Panc1 (cell line): ENCODE measurements at regions not wholly inside any gene's neighbourhood (a gene's known extent, or its start where the extent isn't known, plus 50 kb on each side); places are given as distances from the start of the nearest gene placed in this dataset.

ENCODE experiments used
- ATAC-seq: fragments of 200-7000 bp; cut with Tn5 transposase; 2 replicates; pipeline ENCODE4 v1.9.1; 2020; ENCODE audit warnings: mild to moderate bottlenecking, moderate library complexity
- BruUV-seq: library from RNA; stranded (reverse); fragments of 400-500 nt; replicated peaks from 2 replicates; lab custom pipeline; 2021; lab: Mats Ljungman, UMichigan
- CTCF ChIA-PET: fragments of 300-600 bp; sonication (Branson Sonifier 250); formaldehyde crosslinking; loops from one replicate; lab custom pipeline; 2022; ENCODE audit warnings: antibody characterized with exemption; lab: Charles Lee
- POLR2A ChIA-PET: fragments of 300-600 bp; sonication (Branson Sonifier 250); formaldehyde crosslinking; loops from one replicate; lab custom pipeline; 2022; ENCODE audit warnings: antibody characterized with exemption; lab: Charles Lee
- DNase-seq: peaks from one replicate; pipeline ENCODE4 v3.0.0-alpha.2; 2010; ENCODE audit warnings: low read depth, low spot score
- H3K27ac ChIP-seq: 2 replicates; pipeline ENCODE4 v1.5.1; 2011; ENCODE audit warnings: mild to moderate bottlenecking, low read length, inconsistent platforms
- H3K27me3 ChIP-seq: fragments of 200-500 bp; sonication (Bioruptor generic); 2 replicates; pipeline ENCODE4 v1.6.0; 2014; ENCODE audit warnings: low read length, inconsistent platforms; ENCODE audit not compliant: control insufficient read depth, insufficient read depth
- H3K36me3 ChIP-seq: fragments of 200-500 bp; sonication (Bioruptor generic); 2 replicates; pipeline ENCODE4 v1.5.1; 2014; ENCODE audit warnings: inconsistent platforms, mild to moderate bottlenecking, low read length, moderate library complexity; ENCODE audit not compliant: control insufficient read depth, insufficient read depth
- H3K4me1 ChIP-seq: 2 replicates; pipeline ENCODE4 v1.5.1; 2011; ENCODE audit warnings: inconsistent platforms, mild to moderate bottlenecking, low read length, moderate library complexity; ENCODE audit not compliant: control insufficient read depth, insufficient read depth
- H3K4me3 ChIP-seq, 2 experiments: 2 replicates each; pipeline ENCODE4 v1.5.1; 2011 to 2012; ENCODE audit warnings: low read depth in 2 of 2, low read length in 2 of 2, mild to moderate bottlenecking in 2 of 2, inconsistent platforms in 1 of 2, moderate library complexity in 1 of 2
- H3K9me3 ChIP-seq: fragments of 200-500 bp; sonication (Bioruptor generic); 2 replicates; pipeline ENCODE4 v1.5.1; 2014; ENCODE audit warnings: low read depth, mild to moderate bottlenecking, inconsistent platforms, low read length, moderate library complexity; ENCODE audit not compliant: control insufficient read depth, insufficient read depth
- POLR2AphosphoS5 ChIP-seq: IDR thresholded peaks from 2 replicates; pipeline ENCODE4 v1.6.1; 2012; ENCODE audit warnings: mild to moderate bottlenecking, low read depth, low read length, moderate library complexity
- SIN3A ChIP-seq: IDR thresholded peaks from 2 replicates; pipeline ENCODE4 v1.6.1; 2012; ENCODE audit warnings: low read depth, mild to moderate bottlenecking, low read length, moderate library complexity, borderline replicate concordance; ENCODE audit not compliant: insufficient read depth
- TCF7L2 ChIP-seq: IDR thresholded peaks from 2 replicates; pipeline ENCODE4 v1.6.1; 2011; ENCODE audit warnings: mild to moderate bottlenecking, low read depth, low read length, inconsistent platforms
- in situ Hi-C: cut with HindIII; loops from 2 replicates; pipeline ENCODE4 v1.10.0; 2016; ENCODE audit warnings: low sequenced_read_pairs, low pct_unique_long_range_greater_than_20kb
- intact Hi-C: fragments of 100-400 bp; cut with micrococcal nuclease; formaldehyde crosslinking; loops from one replicate; pipeline ENCODE4 v1.10.0; 2022; ENCODE audit not compliant: unreplicated experiment
- TF ChIP-seq, protein P1 (sequence below), 2 experiments: IDR thresholded peaks; 2 replicates each; pipeline ENCODE4 v1.6.1; 2011 to 2012; ENCODE audit warnings: low read depth in 2 of 2, control low read depth in 1 of 2, low read length in 1 of 2, mild to moderate bottlenecking in 1 of 2, moderate library complexity in 1 of 2; ENCODE audit not compliant: insufficient read depth in 1 of 2
- TF ChIP-seq, protein P2 (sequence below): fragments of 450-650 bp; IDR thresholded peaks from 2 replicates; pipeline ENCODE4 v1.5.1; 2017; ENCODE audit warnings: mild to moderate bottlenecking

DNA sequence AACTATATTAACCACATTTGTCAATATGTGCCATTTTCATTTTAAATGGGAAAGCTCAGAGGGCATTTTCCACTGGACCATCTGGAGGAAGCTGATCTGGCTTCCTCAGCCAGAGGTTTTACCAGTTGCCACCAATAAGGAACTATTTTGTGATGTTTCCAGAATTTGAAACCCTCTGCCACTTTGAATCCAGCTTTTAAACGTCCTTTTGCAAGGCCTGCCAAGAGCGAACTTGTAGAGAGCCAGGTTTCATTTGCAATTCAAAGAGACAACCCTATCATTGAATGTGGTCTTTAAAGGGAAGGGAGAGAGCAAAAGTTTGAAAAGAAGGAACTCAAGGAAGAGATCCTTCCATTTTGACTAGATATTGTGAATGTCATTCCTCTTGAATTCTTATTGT is 123.3 kb upstream of the CHL1 start:
- Histone ChIP-seq H3K27me3 (no peaks in the 10 kb centered on the region), H3K27ac (no peak overlapping the region), H3K4me3 (no peak overlapping the region), H3K36me3 (no peaks in the 10 kb centered on the region), H3K4me1 (no peaks in the 10 kb centered on the region), H3K9me3 (no peaks in the 10 kb centered on the region)
- CTCF ChIA-PET: no interaction called here
- in situ Hi-C loops (no loop called here), intact Hi-C loops (no loop called here)
- TF ChIP-seq POLR2AphosphoS5 (no peak), SIN3A (no peak), TCF7L2 (no peak)
- TF ChIP-seq, protein P1, sequence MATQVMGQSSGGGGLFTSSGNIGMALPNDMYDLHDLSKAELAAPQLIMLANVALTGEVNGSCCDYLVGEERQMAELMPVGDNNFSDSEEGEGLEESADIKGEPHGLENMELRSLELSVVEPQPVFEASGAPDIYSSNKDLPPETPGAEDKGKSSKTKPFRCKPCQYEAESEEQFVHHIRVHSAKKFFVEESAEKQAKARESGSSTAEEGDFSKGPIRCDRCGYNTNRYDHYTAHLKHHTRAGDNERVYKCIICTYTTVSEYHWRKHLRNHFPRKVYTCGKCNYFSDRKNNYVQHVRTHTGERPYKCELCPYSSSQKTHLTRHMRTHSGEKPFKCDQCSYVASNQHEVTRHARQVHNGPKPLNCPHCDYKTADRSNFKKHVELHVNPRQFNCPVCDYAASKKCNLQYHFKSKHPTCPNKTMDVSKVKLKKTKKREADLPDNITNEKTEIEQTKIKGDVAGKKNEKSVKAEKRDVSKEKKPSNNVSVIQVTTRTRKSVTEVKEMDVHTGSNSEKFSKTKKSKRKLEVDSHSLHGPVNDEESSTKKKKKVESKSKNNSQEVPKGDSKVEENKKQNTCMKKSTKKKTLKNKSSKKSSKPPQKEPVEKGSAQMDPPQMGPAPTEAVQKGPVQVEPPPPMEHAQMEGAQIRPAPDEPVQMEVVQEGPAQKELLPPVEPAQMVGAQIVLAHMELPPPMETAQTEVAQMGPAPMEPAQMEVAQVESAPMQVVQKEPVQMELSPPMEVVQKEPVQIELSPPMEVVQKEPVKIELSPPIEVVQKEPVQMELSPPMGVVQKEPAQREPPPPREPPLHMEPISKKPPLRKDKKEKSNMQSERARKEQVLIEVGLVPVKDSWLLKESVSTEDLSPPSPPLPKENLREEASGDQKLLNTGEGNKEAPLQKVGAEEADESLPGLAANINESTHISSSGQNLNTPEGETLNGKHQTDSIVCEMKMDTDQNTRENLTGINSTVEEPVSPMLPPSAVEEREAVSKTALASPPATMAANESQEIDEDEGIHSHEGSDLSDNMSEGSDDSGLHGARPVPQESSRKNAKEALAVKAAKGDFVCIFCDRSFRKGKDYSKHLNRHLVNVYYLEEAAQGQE (IDR thresholded peaks at IDR 0.05; ENCODE audit: insufficient read depth in 1 of 2, low read depth in 2 of 2, low read length in 1 of 2): no peak
- TF ChIP-seq, protein P2, sequence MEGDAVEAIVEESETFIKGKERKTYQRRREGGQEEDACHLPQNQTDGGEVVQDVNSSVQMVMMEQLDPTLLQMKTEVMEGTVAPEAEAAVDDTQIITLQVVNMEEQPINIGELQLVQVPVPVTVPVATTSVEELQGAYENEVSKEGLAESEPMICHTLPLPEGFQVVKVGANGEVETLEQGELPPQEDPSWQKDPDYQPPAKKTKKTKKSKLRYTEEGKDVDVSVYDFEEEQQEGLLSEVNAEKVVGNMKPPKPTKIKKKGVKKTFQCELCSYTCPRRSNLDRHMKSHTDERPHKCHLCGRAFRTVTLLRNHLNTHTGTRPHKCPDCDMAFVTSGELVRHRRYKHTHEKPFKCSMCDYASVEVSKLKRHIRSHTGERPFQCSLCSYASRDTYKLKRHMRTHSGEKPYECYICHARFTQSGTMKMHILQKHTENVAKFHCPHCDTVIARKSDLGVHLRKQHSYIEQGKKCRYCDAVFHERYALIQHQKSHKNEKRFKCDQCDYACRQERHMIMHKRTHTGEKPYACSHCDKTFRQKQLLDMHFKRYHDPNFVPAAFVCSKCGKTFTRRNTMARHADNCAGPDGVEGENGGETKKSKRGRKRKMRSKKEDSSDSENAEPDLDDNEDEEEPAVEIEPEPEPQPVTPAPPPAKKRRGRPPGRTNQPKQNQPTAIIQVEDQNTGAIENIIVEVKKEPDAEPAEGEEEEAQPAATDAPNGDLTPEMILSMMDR: no peak
- no peak for ATAC-seq
- POLR2A ChIA-PET: no interaction called here
- no peak for DNase-seq
- BruUV-seq: no TSS peak

DNA sequence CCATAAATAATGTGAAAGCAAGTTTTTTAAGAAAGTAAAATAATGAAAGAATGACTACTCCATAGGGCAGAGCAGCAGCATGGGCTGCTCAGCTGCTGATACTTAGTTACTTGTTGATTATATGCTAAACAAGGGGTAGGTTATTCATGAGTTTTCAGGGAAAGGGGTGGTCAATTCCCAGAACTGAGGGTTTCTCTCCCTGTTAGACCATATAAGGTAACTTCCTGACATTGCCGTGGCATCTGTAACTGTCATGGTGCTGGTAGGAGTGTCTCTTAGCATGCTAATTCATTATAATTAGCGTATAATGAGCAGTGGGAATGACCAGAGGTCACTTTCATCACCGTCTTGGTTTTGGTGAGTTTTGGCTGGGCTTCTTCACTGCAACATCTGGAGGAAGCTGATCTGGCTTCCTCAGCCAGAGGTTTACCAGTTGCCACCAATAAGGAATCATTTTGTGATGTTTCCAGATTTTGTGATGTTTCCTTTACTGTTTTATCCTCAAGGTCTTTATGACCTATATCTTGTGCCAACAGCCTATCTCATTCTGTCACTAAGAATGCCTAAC is 121.8 kb upstream of the CHL1 start:
- POLR2A ChIA-PET: no interaction called here
- TF ChIP-seq TCF7L2 (no peak), POLR2AphosphoS5 (no peak), SIN3A (no peak)
- TF ChIP-seq, protein P2: no peak
- TF ChIP-seq, protein P1 (IDR thresholded peaks at IDR 0.05; ENCODE audit: insufficient read depth in 1 of 2, low read depth in 2 of 2, low read length in 1 of 2): no peak
- Histone ChIP-seq H3K9me3 (no peaks in the 10 kb centered on the region), H3K27me3 (no peaks in the 10 kb centered on the region), H3K27ac (no peak overlapping the region), H3K4me3 (no peak overlapping the region), H3K36me3 (no peaks in the 10 kb centered on the region), H3K4me1 (no peaks in the 10 kb centered on the region)
- in situ Hi-C loops (no loop called here), intact Hi-C loops (no loop called here)
- ATAC-seq (no peak), DNase-seq (no peak)
- CTCF ChIA-PET: no interaction called here
- no TSS peak for BruUV-seq
